ENCODE measurements at regions not wholly inside any gene's neighbourhood (a gene's known extent, or its start where the extent isn't known, plus 50 kb on each side); places are given as distances from the start of the nearest gene placed in this dataset.

DNA sequence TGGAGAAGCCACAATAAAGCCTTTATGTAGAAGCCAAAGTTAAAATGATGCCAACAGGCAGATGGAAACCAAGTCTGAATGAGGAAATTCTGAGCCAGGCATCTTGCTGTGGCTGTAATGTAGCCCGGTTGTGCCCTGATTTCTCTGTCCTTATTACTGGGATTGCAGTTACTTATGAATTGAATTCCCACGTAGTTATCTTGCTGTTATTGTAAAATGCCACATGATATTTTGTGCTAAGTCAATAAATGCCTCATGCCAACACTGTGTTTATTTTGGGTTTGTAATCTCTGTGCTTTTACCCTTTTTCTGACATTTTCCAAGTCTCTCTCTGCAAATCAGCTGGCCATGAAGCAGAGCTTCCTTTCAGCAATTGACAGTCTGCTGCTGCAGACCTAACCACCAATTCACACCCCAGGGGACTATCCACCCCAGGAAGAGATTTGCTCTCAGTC, 486.1 kb upstream of the GOLIM4 start:
- Histone ChIP-seq H3K79me2 (ENCODE audit: low read length) (no peaks in the 10 kb centered on the region), H3K36me3 (replicated peaks; ENCODE audit: insufficient read depth, low read length) (no peaks in the 10 kb centered on the region), H3K4me1 (ENCODE audit: low read length) (no peaks in the 10 kb centered on the region), H3K4me2 (ENCODE audit: low read depth, low read length) (no peak overlapping the region), H3K27ac (ENCODE audit: low read length) (no peak overlapping the region), H3K9ac (ENCODE audit: low read length) (no peak overlapping the region), H4K20me1 (ENCODE audit: insufficient read depth, low read length) (no peaks in the 10 kb centered on the region), H2AFZ (ENCODE audit: low read length) (no peak overlapping the region), H3K27me3 (replicated peaks; ENCODE audit: insufficient read depth, low read length) (no peaks in the 10 kb centered on the region), H3K9me2 (replicated peaks; ENCODE audit: insufficient read depth, low read length) (no peaks in the 10 kb centered on the region), H3F3A (ENCODE audit: insufficient read depth, low read length) (no peaks in the 10 kb centered on the region), H3K9me3 (replicated peaks; ENCODE audit: insufficient read depth, low read length) (no peaks in the 10 kb centered on the region), H3K4me3 (ENCODE audit: low read length) (no peak overlapping the region)
- no peak for TF ChIP-seq EZH2 (optimal IDR thresholded peaks at IDR 0.05; ENCODE audit: low read depth, low read length)
- TF ChIP-seq CTCF (IDR thresholded peaks at IDR 0.05; ENCODE audit: low read length): no peak
- no peak for TF ChIP-seq EZH2phosphoT487 (IDR thresholded peaks at IDR 0.05; ENCODE audit: low read length)
- no peak for DNase-seq

GRCh38 chr3:168579010-168579409, 483.3 kb upstream of the GOLIM4 start:
- no peak overlapping the region for H3K9ac ChIP-seq (ENCODE audit: low read length)
- H2AFZ ChIP-seq (ENCODE audit: low read length): no peak overlapping the region
- no peak overlapping the region for H3K4me3 ChIP-seq (ENCODE audit: low read length)
- no peaks in the 10 kb centered on the region for H3K36me3 ChIP-seq (replicated peaks; ENCODE audit: insufficient read depth, low read length)
- no peaks in the 10 kb centered on the region for H3K9me2 ChIP-seq (replicated peaks; ENCODE audit: insufficient read depth, low read length)
- no peak overlapping the region for H3K4me2 ChIP-seq (ENCODE audit: low read depth, low read length)
- H3F3A ChIP-seq (ENCODE audit: insufficient read depth, low read length): no peaks in the 10 kb centered on the region
- no peaks in the 10 kb centered on the region for H3K27me3 ChIP-seq (replicated peaks; ENCODE audit: insufficient read depth, low read length)
- H4K20me1 ChIP-seq (ENCODE audit: insufficient read depth, low read length): no peaks in the 10 kb centered on the region
- no peak overlapping the region for H3K27ac ChIP-seq (ENCODE audit: low read length)
- no peaks in the 10 kb centered on the region for H3K4me1 ChIP-seq (ENCODE audit: low read length)
- TF ChIP-seq EZH2 (optimal IDR thresholded peaks at IDR 0.05; ENCODE audit: low read depth, low read length): no peak
- no peak for TF ChIP-seq CTCF (IDR thresholded peaks at IDR 0.05; ENCODE audit: low read length)
- TF ChIP-seq EZH2phosphoT487 (IDR thresholded peaks at IDR 0.05; ENCODE audit: low read length): no peak
- no peak for DNase-seq
- no peaks in the 10 kb centered on the region for H3K9me3 ChIP-seq (replicated peaks; ENCODE audit: insufficient read depth, low read length)
- H3K79me2 ChIP-seq (ENCODE audit: low read length): no peaks in the 10 kb centered on the region

DNA sequence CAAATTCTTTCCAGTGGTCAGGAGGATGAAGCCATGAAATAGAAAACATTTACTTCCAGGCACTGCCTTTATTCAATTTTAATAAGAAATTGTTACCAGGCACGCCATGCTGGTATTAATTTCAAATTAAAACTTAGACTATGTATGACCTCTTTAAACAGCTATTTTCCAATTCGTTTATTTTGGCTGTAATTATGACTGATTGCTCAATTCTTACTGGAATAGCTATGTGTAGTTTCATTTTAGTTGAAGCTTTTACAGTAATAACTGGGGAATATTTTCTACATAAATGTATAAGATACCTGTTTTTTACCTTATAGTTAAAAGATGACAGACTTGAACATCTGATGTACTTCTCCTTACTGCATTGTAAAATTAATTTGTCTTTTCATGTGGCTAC, 480.0 kb upstream of the GOLIM4 start:
- DNase-seq: no peak
- no peak overlapping the region for H3K9ac ChIP-seq (ENCODE audit: low read length)
- H3K9me3 ChIP-seq (replicated peaks; ENCODE audit: insufficient read depth, low read length): no peaks in the 10 kb centered on the region
- no peaks in the 10 kb centered on the region for H3K4me1 ChIP-seq (ENCODE audit: low read length)
- H3K36me3 ChIP-seq (replicated peaks; ENCODE audit: insufficient read depth, low read length): no peaks in the 10 kb centered on the region
- no peak overlapping the region for H2AFZ ChIP-seq (ENCODE audit: low read length)
- H3K79me2 ChIP-seq (ENCODE audit: low read length): no peaks in the 10 kb centered on the region
- TF ChIP-seq EZH2 (optimal IDR thresholded peaks at IDR 0.05; ENCODE audit: low read depth, low read length) (no peak), CTCF (IDR thresholded peaks at IDR 0.05; ENCODE audit: low read length) (no peak), EZH2phosphoT487 (IDR thresholded peaks at IDR 0.05; ENCODE audit: low read length) (no peak)
- H3K4me2 ChIP-seq (ENCODE audit: low read depth, low read length): no peak overlapping the region
- H3K27ac ChIP-seq (ENCODE audit: low read length): no peak overlapping the region
- no peaks in the 10 kb centered on the region for H4K20me1 ChIP-seq (ENCODE audit: insufficient read depth, low read length)
- no peaks in the 10 kb centered on the region for H3K9me2 ChIP-seq (replicated peaks; ENCODE audit: insufficient read depth, low read length)
- H3K4me3 ChIP-seq (ENCODE audit: low read length): no peak overlapping the region
- H3K27me3 ChIP-seq (replicated peaks; ENCODE audit: insufficient read depth, low read length): no peaks in the 10 kb centered on the region
- no peaks in the 10 kb centered on the region for H3F3A ChIP-seq (ENCODE audit: insufficient read depth, low read length)

All from MM.1S (cell line).